ENCODE measurements at regions not wholly inside any gene's neighbourhood (a gene's known extent, or its start where the extent isn't known, plus 50 kb on each side); places are given as distances from the start of the nearest gene placed in this dataset.

DNA sequence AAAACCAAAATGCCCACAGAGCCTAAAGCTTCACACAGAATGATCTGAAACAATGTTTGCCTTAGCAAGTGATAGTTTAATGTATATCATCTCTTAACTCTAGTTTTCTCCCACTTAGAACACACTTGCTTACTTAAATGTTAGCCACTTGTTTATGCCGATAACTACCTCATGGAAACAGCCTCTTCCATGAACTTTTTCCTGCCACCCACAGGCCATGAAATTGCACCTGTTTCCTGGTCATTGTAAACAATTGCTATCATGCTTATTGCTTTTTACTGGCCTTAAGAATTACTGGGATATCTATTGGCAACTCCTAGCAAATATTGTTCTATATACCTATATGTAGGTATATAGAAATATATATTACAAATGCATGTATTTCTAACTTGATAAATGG is 231.1 kb downstream of the HDGFL1 start:
- H3K4me3 ChIP-seq (ENCODE audit: low read length) = no peak overlapping the region
- H3K27me3 ChIP-seq (ENCODE audit: low read depth, low read length) = no peaks in the 10 kb centered on the region
- H3K27ac ChIP-seq (ENCODE audit: low read length) = no peak overlapping the region
- H3K79me2 ChIP-seq (ENCODE audit: low read length) = no peaks in the 10 kb centered on the region
- H4K20me1 ChIP-seq (ENCODE audit: insufficient read depth, low read length) = no peaks in the 10 kb centered on the region
- no peaks in the 10 kb centered on the region for H3K4me1 ChIP-seq (ENCODE audit: low read length)
- TF ChIP-seq, protein P1, sequence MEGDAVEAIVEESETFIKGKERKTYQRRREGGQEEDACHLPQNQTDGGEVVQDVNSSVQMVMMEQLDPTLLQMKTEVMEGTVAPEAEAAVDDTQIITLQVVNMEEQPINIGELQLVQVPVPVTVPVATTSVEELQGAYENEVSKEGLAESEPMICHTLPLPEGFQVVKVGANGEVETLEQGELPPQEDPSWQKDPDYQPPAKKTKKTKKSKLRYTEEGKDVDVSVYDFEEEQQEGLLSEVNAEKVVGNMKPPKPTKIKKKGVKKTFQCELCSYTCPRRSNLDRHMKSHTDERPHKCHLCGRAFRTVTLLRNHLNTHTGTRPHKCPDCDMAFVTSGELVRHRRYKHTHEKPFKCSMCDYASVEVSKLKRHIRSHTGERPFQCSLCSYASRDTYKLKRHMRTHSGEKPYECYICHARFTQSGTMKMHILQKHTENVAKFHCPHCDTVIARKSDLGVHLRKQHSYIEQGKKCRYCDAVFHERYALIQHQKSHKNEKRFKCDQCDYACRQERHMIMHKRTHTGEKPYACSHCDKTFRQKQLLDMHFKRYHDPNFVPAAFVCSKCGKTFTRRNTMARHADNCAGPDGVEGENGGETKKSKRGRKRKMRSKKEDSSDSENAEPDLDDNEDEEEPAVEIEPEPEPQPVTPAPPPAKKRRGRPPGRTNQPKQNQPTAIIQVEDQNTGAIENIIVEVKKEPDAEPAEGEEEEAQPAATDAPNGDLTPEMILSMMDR (IDR thresholded peaks at IDR 0.05; ENCODE audit: low read depth, low read length) = no peak
- TF ChIP-seq EZH2phosphoT487 (IDR thresholded peaks at IDR 0.05; ENCODE audit: low read depth) = no peak
- no peaks in the 10 kb centered on the region for H3K36me3 ChIP-seq (replicated peaks; ENCODE audit: low read depth, low read length)
- no peak overlapping the region for H2AFZ ChIP-seq (ENCODE audit: low read depth, low read length)
- no peaks in the 10 kb centered on the region for H3K9me3 ChIP-seq (ENCODE audit: insufficient read depth, low read length)
- no peak overlapping the region for H3K9ac ChIP-seq (ENCODE audit: low read length)
- no peak overlapping the region for H3K4me2 ChIP-seq (ENCODE audit: low read length)

- Histone ChIP-seq H3K36me3 (replicated peaks; ENCODE audit: low read depth, low read length) (no peaks in the 10 kb centered on the region), H3K4me3 (ENCODE audit: low read length) (no peak overlapping the region), H3K4me2 (ENCODE audit: low read length) (no peak overlapping the region), H3K27me3 (ENCODE audit: low read depth, low read length) (no peaks in the 10 kb centered on the region), H2AFZ (ENCODE audit: low read depth, low read length) (no peak overlapping the region), H3K27ac (ENCODE audit: low read length) (no peak overlapping the region), H3K9me3 (ENCODE audit: insufficient read depth, low read length) (no peaks in the 10 kb centered on the region), H3K4me1 (ENCODE audit: low read length) (no peaks in the 10 kb centered on the region), H3K9ac (ENCODE audit: low read length) (no peak overlapping the region), H3K79me2 (ENCODE audit: low read length) (no peaks in the 10 kb centered on the region), H4K20me1 (ENCODE audit: insufficient read depth, low read length) (no peaks in the 10 kb centered on the region)
- TF ChIP-seq EZH2phosphoT487 (IDR thresholded peaks at IDR 0.05; ENCODE audit: low read depth) = no peak
- TF ChIP-seq, protein P1 (IDR thresholded peaks at IDR 0.05; ENCODE audit: low read depth, low read length) = no peak
These were observed 232.5 kb downstream of the HDGFL1 start for GRCh38 chr6:22801831-22802230.

GRCh38 chr6:22804620-22805261 is 235.4 kb downstream of the HDGFL1 start:
- Histone ChIP-seq H3K27me3 (ENCODE audit: low read depth, low read length) (no peaks in the 10 kb centered on the region), H2AFZ (ENCODE audit: low read depth, low read length) (no peak overlapping the region), H4K20me1 (ENCODE audit: insufficient read depth, low read length) (no peaks in the 10 kb centered on the region), H3K36me3 (replicated peaks; ENCODE audit: low read depth, low read length) (no peaks in the 10 kb centered on the region), H3K4me3 (ENCODE audit: low read length) (no peak overlapping the region), H3K4me1 (ENCODE audit: low read length) (no peaks in the 10 kb centered on the region), H3K79me2 (ENCODE audit: low read length) (no peaks in the 10 kb centered on the region), H3K9ac (ENCODE audit: low read length) (no peak overlapping the region), H3K27ac (ENCODE audit: low read length) (no peak overlapping the region), H3K9me3 (ENCODE audit: insufficient read depth, low read length) (no peaks in the 10 kb centered on the region), H3K4me2 (ENCODE audit: low read length) (no peak overlapping the region)
- TF ChIP-seq EZH2phosphoT487 (IDR thresholded peaks at IDR 0.05; ENCODE audit: low read depth) = no peak
- TF ChIP-seq, protein P1 (IDR thresholded peaks at IDR 0.05; ENCODE audit: low read depth, low read length) = no peak

DNA sequence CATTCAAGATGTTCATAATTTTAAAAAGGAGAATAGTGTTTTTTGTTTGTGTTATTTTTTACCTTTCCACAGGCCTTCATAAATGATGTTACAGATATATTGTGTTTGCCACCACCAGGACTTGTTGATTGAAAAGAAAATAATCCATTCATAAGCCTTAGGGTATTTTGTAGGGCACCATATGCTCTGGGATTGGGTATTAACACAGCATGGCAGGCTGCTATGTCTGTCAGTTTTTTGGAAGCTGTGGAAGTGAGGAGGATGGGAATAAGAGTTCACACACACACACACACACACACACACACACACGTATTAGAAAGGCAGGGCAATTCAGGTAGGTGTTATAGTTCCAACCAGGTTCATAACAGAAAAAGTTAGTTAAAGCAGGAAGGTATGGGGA is 237.9 kb downstream of the HDGFL1 start:
- H3K4me2 ChIP-seq (ENCODE audit: low read length) = no peak overlapping the region
- H4K20me1 ChIP-seq (ENCODE audit: insufficient read depth, low read length) = no peaks in the 10 kb centered on the region
- no peak overlapping the region for H3K9ac ChIP-seq (ENCODE audit: low read length)
- TF ChIP-seq, protein P1 (IDR thresholded peaks at IDR 0.05; ENCODE audit: low read depth, low read length) = no peak
- no peak for TF ChIP-seq EZH2phosphoT487 (IDR thresholded peaks at IDR 0.05; ENCODE audit: low read depth)
- H3K27me3 ChIP-seq (ENCODE audit: low read depth, low read length) = no peaks in the 10 kb centered on the region
- H3K9me3 ChIP-seq (ENCODE audit: insufficient read depth, low read length) = no peaks in the 10 kb centered on the region
- no peaks in the 10 kb centered on the region for H3K79me2 ChIP-seq (ENCODE audit: low read length)
- no peak overlapping the region for H3K27ac ChIP-seq (ENCODE audit: low read length)
- H3K36me3 ChIP-seq (replicated peaks; ENCODE audit: low read depth, low read length) = no peaks in the 10 kb centered on the region
- H3K4me3 ChIP-seq (ENCODE audit: low read length) = no peak overlapping the region
- H3K4me1 ChIP-seq (ENCODE audit: low read length) = no peaks in the 10 kb centered on the region
- no peak overlapping the region for H2AFZ ChIP-seq (ENCODE audit: low read depth, low read length)

All from OCI-LY3 (cell line).